ENCODE measurements at regions not wholly inside any gene's neighbourhood (a gene's known extent, or its start where the extent isn't known, plus 50 kb on each side); places are given as distances from the start of the nearest gene placed in this dataset.

DNA sequence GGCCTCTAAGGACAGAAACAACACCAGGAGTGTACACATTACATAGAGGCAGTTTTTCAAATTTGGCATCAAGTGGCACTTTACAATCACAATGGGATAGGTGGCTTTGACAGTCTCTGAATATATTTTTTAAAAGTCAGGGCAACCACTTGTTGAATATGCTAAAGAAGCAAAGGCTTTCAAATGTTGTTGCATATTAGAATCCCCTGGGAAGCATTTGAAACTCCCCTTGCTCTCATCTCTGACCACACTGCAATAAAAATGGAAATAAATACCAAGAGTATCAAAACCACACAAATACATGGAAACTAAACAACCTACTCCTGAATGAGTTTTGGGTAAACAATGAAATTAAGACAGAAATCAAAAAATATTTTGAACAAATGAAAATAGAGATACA is 106.5 kb upstream of the RAB11FIP2 start:
- H3K4me3 ChIP-seq (ENCODE audit: low read depth, low read length): no peak overlapping the region
- TF ChIP-seq, protein P1, sequence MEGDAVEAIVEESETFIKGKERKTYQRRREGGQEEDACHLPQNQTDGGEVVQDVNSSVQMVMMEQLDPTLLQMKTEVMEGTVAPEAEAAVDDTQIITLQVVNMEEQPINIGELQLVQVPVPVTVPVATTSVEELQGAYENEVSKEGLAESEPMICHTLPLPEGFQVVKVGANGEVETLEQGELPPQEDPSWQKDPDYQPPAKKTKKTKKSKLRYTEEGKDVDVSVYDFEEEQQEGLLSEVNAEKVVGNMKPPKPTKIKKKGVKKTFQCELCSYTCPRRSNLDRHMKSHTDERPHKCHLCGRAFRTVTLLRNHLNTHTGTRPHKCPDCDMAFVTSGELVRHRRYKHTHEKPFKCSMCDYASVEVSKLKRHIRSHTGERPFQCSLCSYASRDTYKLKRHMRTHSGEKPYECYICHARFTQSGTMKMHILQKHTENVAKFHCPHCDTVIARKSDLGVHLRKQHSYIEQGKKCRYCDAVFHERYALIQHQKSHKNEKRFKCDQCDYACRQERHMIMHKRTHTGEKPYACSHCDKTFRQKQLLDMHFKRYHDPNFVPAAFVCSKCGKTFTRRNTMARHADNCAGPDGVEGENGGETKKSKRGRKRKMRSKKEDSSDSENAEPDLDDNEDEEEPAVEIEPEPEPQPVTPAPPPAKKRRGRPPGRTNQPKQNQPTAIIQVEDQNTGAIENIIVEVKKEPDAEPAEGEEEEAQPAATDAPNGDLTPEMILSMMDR (IDR thresholded peaks at IDR 0.05; ENCODE audit: low read depth, low read length): no peak

DNA sequence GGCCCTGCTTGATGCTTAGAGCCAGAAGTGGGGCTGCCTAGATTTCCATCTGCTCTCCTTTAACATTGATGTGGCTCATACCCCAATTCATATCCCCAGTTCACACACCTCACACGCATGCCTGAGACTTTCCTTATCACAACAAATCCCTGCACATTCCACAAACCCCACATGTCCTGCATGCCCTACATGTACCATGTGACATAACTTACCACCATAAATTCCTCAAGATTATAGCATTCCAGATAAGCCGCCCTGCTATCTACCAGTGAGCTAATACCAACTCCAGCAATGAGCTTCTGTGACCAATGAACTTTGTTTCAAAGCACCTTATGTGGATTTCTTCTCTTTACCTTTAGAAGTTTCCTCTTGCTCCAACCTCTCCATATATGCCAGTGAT is 104.7 kb upstream of the RAB11FIP2 start:
- TF ChIP-seq, protein P1 (IDR thresholded peaks at IDR 0.05; ENCODE audit: low read depth, low read length): no peak
- no peak overlapping the region for H3K4me3 ChIP-seq (ENCODE audit: low read depth, low read length)

DNA sequence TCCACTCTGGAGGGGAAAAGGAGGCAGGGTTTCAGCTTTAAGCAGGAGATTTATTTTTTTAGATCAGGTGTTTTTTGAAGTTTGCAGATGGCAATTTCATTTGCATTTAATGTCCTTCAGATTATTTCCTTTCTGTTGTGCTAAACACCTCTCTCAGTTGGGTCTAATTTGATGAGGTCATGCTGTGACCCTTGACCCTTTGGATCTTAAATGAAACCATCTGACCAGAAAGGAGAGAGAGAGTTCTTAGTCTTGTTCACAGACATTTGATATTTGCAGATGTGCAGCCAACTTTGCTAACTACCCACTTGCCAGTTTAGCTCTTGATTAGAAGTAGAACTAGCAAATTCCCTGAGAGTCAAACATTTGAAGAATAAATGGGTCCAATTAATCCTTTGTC is 101.5 kb upstream of the RAB11FIP2 start:
- TF ChIP-seq, protein P1 (IDR thresholded peaks at IDR 0.05; ENCODE audit: low read depth, low read length): no peak
- H3K4me3 ChIP-seq (ENCODE audit: low read depth, low read length): no peak overlapping the region

DNA sequence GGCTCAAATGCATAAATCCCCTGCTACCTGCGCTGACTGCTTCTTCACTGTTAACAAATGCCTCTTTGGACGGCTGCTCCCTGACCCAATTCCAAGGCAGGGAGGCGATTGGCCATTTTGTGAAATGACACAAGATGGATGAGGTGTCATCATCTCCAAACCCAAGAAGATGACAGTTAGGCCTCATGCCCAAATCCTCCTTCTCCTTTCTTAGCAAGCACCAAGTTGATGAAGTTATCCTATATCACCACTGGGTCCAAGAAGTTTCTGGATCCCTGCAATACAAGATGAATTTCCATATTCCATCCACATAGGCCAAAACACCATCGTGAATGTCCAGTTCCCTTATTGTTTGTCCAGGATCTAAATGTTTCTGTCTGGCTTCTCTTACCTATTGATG is 98.5 kb upstream of the RAB11FIP2 start:
- TF ChIP-seq, protein P1 (IDR thresholded peaks at IDR 0.05; ENCODE audit: low read depth, low read length): no peak
- H3K4me3 ChIP-seq (ENCODE audit: low read depth, low read length): no peak overlapping the region

DNA sequence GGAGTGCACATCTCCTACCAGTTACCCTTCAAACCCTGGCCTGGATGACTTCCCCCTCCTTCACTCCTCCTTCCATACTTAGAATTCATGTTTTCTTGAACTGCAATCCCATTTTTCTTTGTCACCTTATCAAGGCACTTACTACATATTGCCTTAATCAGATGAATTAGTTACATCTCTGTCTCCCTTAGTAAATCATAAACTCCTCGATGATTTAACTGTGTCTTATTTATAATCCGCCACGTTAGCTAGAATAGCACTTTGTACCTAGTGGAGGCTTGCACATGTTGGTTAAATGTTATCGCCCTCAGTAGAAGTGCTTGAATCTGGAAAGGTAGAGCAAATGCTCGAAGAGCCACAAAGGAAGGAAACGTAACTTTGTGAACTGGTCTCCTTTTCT is 94.7 kb upstream of the RAB11FIP2 start:
- H3K4me3 ChIP-seq (ENCODE audit: low read depth, low read length): no peak overlapping the region
- TF ChIP-seq, protein P1 (IDR thresholded peaks at IDR 0.05; ENCODE audit: low read depth, low read length): no peak

DNA sequence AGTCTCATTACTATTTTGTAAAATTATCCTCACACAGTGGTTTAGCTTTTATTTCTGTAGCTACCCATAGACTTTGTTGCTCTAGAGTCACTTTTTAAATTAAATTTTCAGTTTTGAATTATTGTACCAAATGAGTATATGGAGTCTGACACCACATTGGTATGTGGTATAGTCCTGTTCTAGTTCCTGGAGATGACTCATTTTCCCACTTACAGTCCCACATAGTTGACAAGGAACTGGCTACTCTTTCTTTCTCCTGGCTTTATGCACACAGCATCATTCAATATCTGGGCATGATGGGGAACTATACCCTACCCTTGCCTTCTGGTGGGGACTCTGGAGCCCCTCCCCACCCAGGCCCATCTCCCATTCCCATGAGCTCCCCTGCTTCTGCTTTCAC is 92.6 kb upstream of the RAB11FIP2 start:
- TF ChIP-seq, protein P1 (IDR thresholded peaks at IDR 0.05; ENCODE audit: low read depth, low read length): no peak
- no peak overlapping the region for H3K4me3 ChIP-seq (ENCODE audit: low read depth, low read length)

DNA sequence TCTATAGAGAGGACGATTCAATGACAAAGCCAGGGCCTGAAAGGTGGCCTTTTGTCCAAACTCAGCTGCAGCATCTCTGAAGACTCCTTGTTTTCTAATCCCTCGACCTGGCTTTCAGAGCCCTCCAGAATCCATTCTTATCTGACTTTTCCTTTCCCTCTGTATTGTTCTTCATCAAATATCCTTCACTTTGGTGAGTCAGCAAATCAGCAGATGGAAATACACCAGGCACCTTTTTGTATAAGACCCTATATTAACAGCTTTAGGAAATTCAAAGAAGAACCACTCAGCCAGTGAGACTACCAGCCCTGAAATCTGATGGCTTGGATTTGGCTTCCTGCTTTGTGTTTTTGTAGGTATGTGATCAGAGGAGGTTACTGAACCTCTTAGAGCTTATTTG is 81.9 kb upstream of the RAB11FIP2 start:
- no peak overlapping the region for H3K4me3 ChIP-seq (ENCODE audit: low read depth, low read length)
- TF ChIP-seq, protein P1 (IDR thresholded peaks at IDR 0.05; ENCODE audit: low read depth, low read length): no peak

Measured in WI38 (cell line).